ENCODE measurements at regions not wholly inside any gene's neighbourhood (a gene's known extent, or its start where the extent isn't known, plus 50 kb on each side); places are given as distances from the start of the nearest gene placed in this dataset.
"Not testable (repeated sequence)": the region's sequence is repeated elsewhere in the genome, so short reads cannot be mapped to it uniquely, and the experiment has no call there.

DNA sequence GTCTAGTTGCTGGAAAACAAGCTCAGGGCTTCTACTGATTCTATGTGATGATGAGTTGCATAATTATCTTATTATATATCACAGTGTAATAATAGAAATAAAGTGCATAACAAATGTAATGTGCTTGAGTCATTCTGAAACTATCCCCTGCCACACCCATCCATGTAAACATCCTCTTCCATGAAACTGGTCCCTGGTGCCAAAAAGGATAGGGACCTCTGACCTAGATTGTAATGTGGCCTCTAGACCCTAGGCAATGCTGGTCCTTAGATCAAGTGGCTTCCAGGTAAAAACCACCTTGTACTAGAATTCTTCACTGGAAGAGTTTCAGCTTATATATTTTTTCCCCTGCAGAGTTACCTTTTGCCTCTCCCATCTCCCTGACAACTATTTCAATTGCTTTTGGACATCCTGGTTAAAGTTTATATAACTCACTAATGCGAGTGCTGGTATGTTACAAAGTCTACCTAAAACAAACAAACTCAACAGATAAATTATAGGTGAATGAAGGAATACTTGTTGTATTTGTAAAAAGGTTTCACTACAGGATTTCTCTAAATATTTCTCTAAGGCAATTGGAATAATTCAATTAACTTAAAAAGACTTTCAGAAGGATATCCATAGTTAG lies 462.5 kb downstream of the NAV3 start:
- Histone ChIP-seq H4K91ac (ENCODE audit: low read length) (no peak overlapping the region), H2AFZ (ENCODE audit: low read depth, low read length) (no peak overlapping the region), H2BK5ac (ENCODE audit: low read depth, low read length, poor library complexity, severe bottlenecking) (no peak overlapping the region), H3K4me3 (ENCODE audit: insufficient read depth in 1 of 2, low read depth in 1 of 2, low read length in 2 of 2) (peak overlapping the region in 1 of 2 experiments; percentile 6), H3K9ac (ENCODE audit: low read length) (no peak overlapping the region), H3K4me2 (ENCODE audit: low read length, poor library complexity, severe bottlenecking) (no peak overlapping the region), H3K9me3 (ENCODE audit: control insufficient read depth, low read length) (no peaks in the 10 kb centered on the region), H2AK5ac (ENCODE audit: low read length, severe bottlenecking) (no peak overlapping the region), H2BK120ac (ENCODE audit: low read depth, low read length) (no peak overlapping the region), H3K4ac (ENCODE audit: low read depth in 1 of 2, low read length in 2 of 2) (no peak overlapping the region), H3K23ac (ENCODE audit: low read length in 2 of 2) (no peak overlapping the region), H2BK12ac (ENCODE audit: low read length in 2 of 2) (no peak overlapping the region), H3K14ac (ENCODE audit: low read length in 2 of 2) (no peak overlapping the region), H3K18ac (ENCODE audit: low read depth in 1 of 2, low read length in 2 of 2) (peak overlapping the region in 1 of 2 experiments; percentile 43), H4K8ac (ENCODE audit: low read length) (no peak overlapping the region), H3K79me1 (replicated peaks; ENCODE audit: low read length, poor library complexity, severe bottlenecking) (no peaks in the 10 kb centered on the region), H2BK15ac (ENCODE audit: low read depth, poor library complexity, severe bottlenecking) (no peak overlapping the region), H3K36me3 (ENCODE audit: control insufficient read depth in 1 of 2, insufficient read depth in 2 of 2, low read depth in 1 of 2, low read length in 2 of 2) (no peaks in the 10 kb centered on the region), H3K27ac (ENCODE audit: low read length, poor library complexity, severe bottlenecking) (no peak overlapping the region), H3K4me1 (ENCODE audit: control insufficient read depth, insufficient read depth, low read depth, low read length) (peaks cover 2% of the 10 kb centered on the region), H3K27me3 (ENCODE audit: control insufficient read depth in 1 of 2, insufficient read depth in 1 of 2, low read length in 2 of 2) (no peaks in the 10 kb centered on the region)
- no CpG with 5 or more reads among the region's 1 CpG for WGBS
- peak; percentile 14 for DNase-seq

DNA sequence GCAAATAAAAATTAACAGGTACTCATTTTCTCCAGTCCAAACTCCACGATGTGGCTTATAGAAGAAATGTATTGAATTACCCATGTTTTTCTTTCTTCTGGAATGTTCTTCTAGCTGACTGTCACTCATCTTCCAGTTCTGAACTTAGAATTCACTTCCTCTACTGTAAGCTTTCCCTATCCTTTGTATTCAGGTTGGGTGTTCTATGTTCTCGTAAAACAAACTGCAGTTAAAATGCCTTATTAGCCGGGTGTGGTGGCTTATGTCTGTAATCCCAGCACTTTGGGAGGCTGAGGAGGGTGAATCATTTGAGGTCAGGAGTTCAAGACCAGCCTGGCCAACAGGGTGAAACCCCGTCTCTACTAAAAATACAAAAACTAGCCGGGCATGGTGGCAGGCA lies 470.6 kb downstream of the NAV3 start:
- H3K18ac ChIP-seq (ENCODE audit: low read depth in 1 of 2, low read length in 2 of 2); H2BK120ac ChIP-seq (ENCODE audit: low read depth, low read length); H3K4me3 ChIP-seq (ENCODE audit: insufficient read depth in 1 of 2, low read depth in 1 of 2, low read length in 2 of 2); H3K79me1 ChIP-seq (replicated peaks; ENCODE audit: low read length, poor library complexity, severe bottlenecking); H2BK15ac ChIP-seq (ENCODE audit: low read depth, poor library complexity, severe bottlenecking); H3K9ac ChIP-seq (ENCODE audit: low read length); H2BK12ac ChIP-seq (ENCODE audit: low read length in 2 of 2); H3K23ac ChIP-seq (ENCODE audit: low read length in 2 of 2); H4K8ac ChIP-seq (ENCODE audit: low read length); H3K9me3 ChIP-seq (ENCODE audit: control insufficient read depth, low read length); H3K4me1 ChIP-seq (ENCODE audit: control insufficient read depth, insufficient read depth, low read depth, low read length); H3K36me3 ChIP-seq (ENCODE audit: control insufficient read depth in 1 of 2, insufficient read depth in 2 of 2, low read depth in 1 of 2, low read length in 2 of 2); H2BK5ac ChIP-seq (ENCODE audit: low read depth, low read length, poor library complexity, severe bottlenecking); H2AFZ ChIP-seq (ENCODE audit: low read depth, low read length); H4K91ac ChIP-seq (ENCODE audit: low read length); H3K4ac ChIP-seq (ENCODE audit: low read depth in 1 of 2, low read length in 2 of 2); H3K4me2 ChIP-seq (ENCODE audit: low read length, poor library complexity, severe bottlenecking); H3K14ac ChIP-seq (ENCODE audit: low read length in 2 of 2); H2AK5ac ChIP-seq (ENCODE audit: low read length, severe bottlenecking); H3K27me3 ChIP-seq (ENCODE audit: control insufficient read depth in 1 of 2, insufficient read depth in 1 of 2, low read length in 2 of 2); DNase-seq; H3K27ac ChIP-seq (ENCODE audit: low read length, poor library complexity, severe bottlenecking): not testable (repeated sequence)
- WGBS: 92% methylated on average over 4 of the region's 5 CpGs

DNA sequence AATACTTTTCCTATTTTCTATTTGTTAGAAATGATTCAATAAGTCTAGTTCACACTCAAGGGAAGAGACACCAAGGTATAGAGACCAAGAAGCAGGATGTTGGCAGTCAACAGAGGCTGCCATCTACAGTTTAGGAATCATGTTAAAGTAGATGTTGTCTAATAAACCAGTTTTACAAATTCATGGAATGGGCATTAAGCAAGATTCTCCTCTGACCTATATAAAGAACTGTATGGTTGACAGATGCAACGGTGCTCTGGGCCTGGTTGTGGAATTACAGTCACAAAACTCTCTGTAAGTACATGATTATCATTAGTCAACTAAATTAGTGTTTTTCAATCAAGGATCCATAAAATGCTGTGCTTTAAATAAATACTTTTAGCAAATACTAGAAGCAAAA lies 475.1 kb downstream of the NAV3 start:
- Histone ChIP-seq H3K9me3 (ENCODE audit: control insufficient read depth, low read length) (no peaks in the 10 kb centered on the region), H3K4me3 (ENCODE audit: insufficient read depth in 1 of 2, low read depth in 1 of 2, low read length in 2 of 2) (no peak overlapping the region), H3K36me3 (ENCODE audit: control insufficient read depth in 1 of 2, insufficient read depth in 2 of 2, low read depth in 1 of 2, low read length in 2 of 2) (no peaks in the 10 kb centered on the region), H2BK120ac (ENCODE audit: low read depth, low read length) (no peak overlapping the region), H3K79me1 (replicated peaks; ENCODE audit: low read length, poor library complexity, severe bottlenecking) (no peaks in the 10 kb centered on the region), H4K91ac (ENCODE audit: low read length) (no peak overlapping the region), H2AFZ (ENCODE audit: low read depth, low read length) (no peak overlapping the region), H4K8ac (ENCODE audit: low read length) (no peak overlapping the region), H2AK5ac (ENCODE audit: low read length, severe bottlenecking) (no peak overlapping the region), H2BK12ac (ENCODE audit: low read length in 2 of 2) (no peak overlapping the region), H3K23ac (ENCODE audit: low read length in 2 of 2) (no peak overlapping the region), H3K27ac (ENCODE audit: low read length, poor library complexity, severe bottlenecking) (no peak overlapping the region), H3K4ac (ENCODE audit: low read depth in 1 of 2, low read length in 2 of 2) (no peak overlapping the region), H2BK15ac (ENCODE audit: low read depth, poor library complexity, severe bottlenecking) (no peak overlapping the region), H3K4me1 (ENCODE audit: control insufficient read depth, insufficient read depth, low read depth, low read length) (no peaks in the 10 kb centered on the region), H2BK5ac (ENCODE audit: low read depth, low read length, poor library complexity, severe bottlenecking) (no peak overlapping the region), H3K14ac (ENCODE audit: low read length in 2 of 2) (no peak overlapping the region), H3K18ac (ENCODE audit: low read depth in 1 of 2, low read length in 2 of 2) (no peak overlapping the region), H3K9ac (ENCODE audit: low read length) (no peak overlapping the region), H3K27me3 (ENCODE audit: control insufficient read depth in 1 of 2, insufficient read depth in 1 of 2, low read length in 2 of 2) (no peaks in the 10 kb centered on the region), H3K4me2 (ENCODE audit: low read length, poor library complexity, severe bottlenecking) (no peak overlapping the region)
- no CpG with 5 or more reads among the region's 1 CpG for whole genome bisulfite sequencing
- no peak for DNase-seq

DNA sequence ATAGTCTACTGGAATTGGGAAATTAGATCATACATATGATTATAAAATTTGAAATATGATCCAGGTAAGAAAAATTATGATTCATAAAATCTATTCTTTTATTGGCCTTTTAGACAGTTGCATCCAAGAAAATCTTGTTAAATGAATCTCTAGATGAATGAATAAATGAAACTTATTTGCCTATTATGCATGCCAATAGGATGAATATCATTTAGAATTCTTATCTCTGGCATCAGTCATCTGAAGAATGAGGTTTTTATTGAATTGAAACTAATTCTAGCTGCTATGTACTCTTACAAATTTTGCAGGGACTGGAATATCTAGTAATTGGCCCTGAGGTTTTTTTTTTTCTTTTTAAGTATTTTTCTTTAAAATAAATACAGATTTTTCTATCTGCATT lies 475.5 kb downstream of the NAV3 start:
- Histone ChIP-seq H2BK15ac (ENCODE audit: low read depth, poor library complexity, severe bottlenecking) (no peak overlapping the region), H3K18ac (ENCODE audit: low read depth in 1 of 2, low read length in 2 of 2) (no peak overlapping the region), H3K4ac (ENCODE audit: low read depth in 1 of 2, low read length in 2 of 2) (no peak overlapping the region), H2AFZ (ENCODE audit: low read depth, low read length) (no peak overlapping the region), H3K27me3 (ENCODE audit: control insufficient read depth in 1 of 2, insufficient read depth in 1 of 2, low read length in 2 of 2) (no peaks in the 10 kb centered on the region), H3K23ac (ENCODE audit: low read length in 2 of 2) (no peak overlapping the region), H4K8ac (ENCODE audit: low read length) (no peak overlapping the region), H3K36me3 (ENCODE audit: control insufficient read depth in 1 of 2, insufficient read depth in 2 of 2, low read depth in 1 of 2, low read length in 2 of 2) (no peaks in the 10 kb centered on the region), H2BK12ac (ENCODE audit: low read length in 2 of 2) (no peak overlapping the region), H2AK5ac (ENCODE audit: low read length, severe bottlenecking) (no peak overlapping the region), H3K14ac (ENCODE audit: low read length in 2 of 2) (no peak overlapping the region), H4K91ac (ENCODE audit: low read length) (no peak overlapping the region), H2BK5ac (ENCODE audit: low read depth, low read length, poor library complexity, severe bottlenecking) (no peak overlapping the region), H3K4me1 (ENCODE audit: control insufficient read depth, insufficient read depth, low read depth, low read length) (no peaks in the 10 kb centered on the region), H2BK120ac (ENCODE audit: low read depth, low read length) (no peak overlapping the region), H3K4me3 (ENCODE audit: insufficient read depth in 1 of 2, low read depth in 1 of 2, low read length in 2 of 2) (no peak overlapping the region), H3K9ac (ENCODE audit: low read length) (no peak overlapping the region), H3K4me2 (ENCODE audit: low read length, poor library complexity, severe bottlenecking) (no peak overlapping the region), H3K27ac (ENCODE audit: low read length, poor library complexity, severe bottlenecking) (no peak overlapping the region), H3K9me3 (ENCODE audit: control insufficient read depth, low read length) (no peaks in the 10 kb centered on the region), H3K79me1 (replicated peaks; ENCODE audit: low read length, poor library complexity, severe bottlenecking) (no peaks in the 10 kb centered on the region)
- DNase-seq: no peak

All from mesenchymal stem cell (in vitro differentiated cells and primary cell).